ENCODE measurements at regions not wholly inside any gene's neighbourhood (a gene's known extent, or its start where the extent isn't known, plus 50 kb on each side); places are given as distances from the start of the nearest gene placed in this dataset.
"Not testable (repeated sequence)": the region's sequence is repeated elsewhere in the genome, so short reads cannot be mapped to it uniquely, and the experiment has no call there.

- intact Hi-C loops (cut with DNase I): no loop called here
- TF ChIP-seq CTCF (IDR thresholded peaks at IDR 0.05): no peak
- Histone ChIP-seq H3K36me3 (no peaks in the 10 kb centered on the region), H3K9me3 (no peaks in the 10 kb centered on the region), H3K27me3 (no peaks in the 10 kb centered on the region), H3K4me3 (no peak overlapping the region), H3K27ac (no peak overlapping the region), H3K4me1 (no peaks in the 10 kb centered on the region)
- FAIRE-seq: no peak
- ATAC-seq: no peak
- DNase-seq: no peak
- WGBS, 2 donors: 84 to 92% methylated on average over 5 of the region's 5 CpGs
Measured at GRCh38 chr22:22773427-22773826, 114.2 kb upstream of the IGLL5 start.

- FAIRE-seq (no peak), ATAC-seq (peak in 2 of 4 donors; percentile 20 to 50), DNase-seq (no peak)
- Histone ChIP-seq H3K4me1 (no peaks in the 10 kb centered on the region), H3K9me3 (no peaks in the 10 kb centered on the region), H3K4me3 (no peak overlapping the region), H3K27me3 (no peaks in the 10 kb centered on the region), H3K27ac (no peak overlapping the region), H3K36me3 (no peaks in the 10 kb centered on the region)
- intact Hi-C loops (cut with DNase I): no loop called here
- WGBS, 2 donors: 64 to 67% methylated on average over 7 of the region's 7 CpGs
- no peak for TF ChIP-seq CTCF (IDR thresholded peaks at IDR 0.05)
Measured at GRCh38 chr22:22773979-22774604, 113.5 kb upstream of the IGLL5 start.

DNA sequence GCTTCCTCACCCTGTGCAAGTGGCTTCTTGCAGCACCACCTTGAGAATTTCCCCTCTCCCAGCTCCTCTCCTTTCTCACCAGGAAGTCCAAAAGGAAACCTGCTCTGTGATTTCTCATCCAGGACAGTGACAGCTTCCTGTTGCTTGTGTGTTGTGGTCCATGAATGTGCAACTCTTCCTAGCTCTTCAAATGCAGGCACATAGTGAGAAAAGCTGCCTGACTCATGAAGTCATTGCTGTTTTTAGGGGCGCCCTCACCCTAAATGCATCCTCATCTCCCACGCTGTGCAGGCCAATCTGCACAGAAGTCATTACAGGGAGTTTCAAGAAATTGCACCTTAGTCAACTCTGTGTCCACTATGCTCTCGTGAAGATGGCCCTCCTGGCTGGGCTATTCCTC, 112.9 kb upstream of the IGLL5 start:
- ATAC-seq; H3K27ac ChIP-seq; H3K4me3 ChIP-seq; DNase-seq; H3K4me1 ChIP-seq; H3K9me3 ChIP-seq; intact Hi-C loops (cut with DNase I); FAIRE-seq; H3K27me3 ChIP-seq; H3K36me3 ChIP-seq: not testable (repeated sequence)
- WGBS, 2 donors: 74 to 76% methylated on average over 3 of the region's 3 CpGs

- Histone ChIP-seq H3K27me3 (no peaks in the 10 kb centered on the region), H3K4me1 (no peaks in the 10 kb centered on the region), H3K4me3 (no peak overlapping the region), H3K9me3 (no peaks in the 10 kb centered on the region), H3K27ac (no peak overlapping the region), H3K36me3 (no peaks in the 10 kb centered on the region)
- intact Hi-C loops (cut with DNase I): no loop called here
- DNase-seq (no peak), ATAC-seq (no peak), FAIRE-seq (no peak)
- 85 to 90% methylated on average over 3 of the region's 3 CpGs for WGBS, 2 donors
- TF ChIP-seq CTCF (IDR thresholded peaks at IDR 0.05): no peak
Measured at GRCh38 chr22:22776121-22776520, 111.5 kb upstream of the IGLL5 start.

- DNase-seq: no peak
- intact Hi-C loops (cut with DNase I): no loop called here
- H3K36me3 ChIP-seq: no peaks in the 10 kb centered on the region
- no peak overlapping the region for H3K27ac ChIP-seq
- FAIRE-seq: no peak
- no peaks in the 10 kb centered on the region for H3K27me3 ChIP-seq
- TF ChIP-seq CTCF (IDR thresholded peaks at IDR 0.05): no peak
- H3K4me1 ChIP-seq: no peaks in the 10 kb centered on the region
- 86 to 88% methylated on average over 4 of the region's 4 CpGs for WGBS, 2 donors
- no peak overlapping the region for H3K4me3 ChIP-seq
- ATAC-seq: no peak
- H3K9me3 ChIP-seq: no peaks in the 10 kb centered on the region
Measured at GRCh38 chr22:22779213-22779612, 108.4 kb upstream of the IGLL5 start.
